ENCODE measurements at regions not wholly inside any gene's neighbourhood (a gene's known extent, or its start where the extent isn't known, plus 50 kb on each side); places are given as distances from the start of the nearest gene placed in this dataset.

DNA sequence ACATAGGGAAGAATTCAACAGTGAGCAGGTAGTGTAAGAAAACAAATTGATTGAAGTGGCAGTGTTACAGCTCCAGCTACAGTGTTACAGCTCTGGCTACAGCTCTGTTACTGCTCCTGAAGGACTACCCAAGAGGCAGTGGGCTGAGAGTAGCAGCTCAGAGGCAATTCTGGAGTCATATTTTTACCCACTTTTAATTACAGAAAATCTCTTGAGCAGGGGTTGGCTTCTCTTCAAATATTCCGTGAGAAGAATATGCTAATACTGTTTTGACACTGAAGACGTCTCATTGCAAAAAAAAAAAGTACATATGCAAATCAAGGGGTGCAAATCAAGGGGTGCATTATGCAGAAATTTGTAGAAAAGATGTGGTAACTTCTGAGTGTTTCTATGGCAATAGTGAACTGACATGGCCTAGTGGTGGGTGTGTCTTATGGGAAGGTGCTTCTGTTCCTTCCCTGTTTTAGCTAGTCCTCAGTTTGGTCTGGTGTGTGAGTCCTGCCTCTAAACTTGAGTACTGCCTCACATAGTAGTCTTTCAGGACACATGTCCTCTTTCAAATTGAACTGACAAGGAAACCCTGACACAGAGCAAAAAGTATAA lies 630.8 kb upstream of the AMELY start:
- Histone ChIP-seq H2BK20ac (ENCODE audit: low read length) (no peak overlapping the region), H2BK15ac (ENCODE audit: low read length) (no peak overlapping the region), H4K91ac (replicated peaks; ENCODE audit: insufficient read length, low read length) (no peak overlapping the region), H3K9me3 (ENCODE audit: insufficient read depth in 2 of 2, low read depth in 1 of 2, low read length in 1 of 2) (no peaks in the 10 kb centered on the region), H4K20me1 (replicated peaks in 1 of 2; ENCODE audit: control insufficient read depth in 1 of 2, insufficient read depth in 2 of 2, low read length in 2 of 2) (no peaks in the 10 kb centered on the region), H3K79me2 (ENCODE audit: control insufficient read depth in 1 of 2, insufficient read depth in 2 of 2, low read length in 2 of 2) (no peaks in the 10 kb centered on the region), H3K4ac (replicated peaks; ENCODE audit: insufficient read length, low read depth, low read length) (no peak overlapping the region), H2BK120ac (replicated peaks; ENCODE audit: low read depth, low read length) (no peak overlapping the region), H3K27ac (ENCODE audit: low read depth, low read length) (no peak overlapping the region), H2AFZ (ENCODE audit: low read length) (no peak overlapping the region), H2BK12ac (ENCODE audit: low read depth, low read length) (no peak overlapping the region), H4K5ac (ENCODE audit: insufficient read length, low read depth, low read length) (no peak overlapping the region), H3K56ac (replicated peaks; ENCODE audit: insufficient read length, low read depth, low read length) (no peak overlapping the region), H2AK5ac (ENCODE audit: low read depth, low read length) (no peak overlapping the region), H3K27me3 (replicated peaks in 1 of 4; ENCODE audit: control insufficient read depth in 3 of 4, extremely low read depth in 1 of 4, insufficient read depth in 3 of 4, low read length in 3 of 4) (no peaks in the 10 kb centered on the region), H2BK5ac (ENCODE audit: low read depth, low read length) (no peak overlapping the region), H3K79me1 (ENCODE audit: low read depth, low read length) (no peaks in the 10 kb centered on the region), H3K4me3 (ENCODE audit: extremely low read depth in 1 of 4, insufficient read depth in 2 of 4, low read depth in 3 of 4, low read length in 4 of 4) (no peak overlapping the region), H3K4me2 (ENCODE audit: insufficient read depth in 1 of 2, low read depth in 2 of 2, low read length in 2 of 2) (no peak overlapping the region), H3K9ac (replicated peaks in 1 of 4; ENCODE audit: extremely low read depth in 1 of 4, low read depth in 3 of 4, low read length in 3 of 4) (no peak overlapping the region), H3K36me3 (ENCODE audit: control insufficient read depth in 2 of 4, insufficient read depth in 4 of 4, low read length in 3 of 4) (no peaks in the 10 kb centered on the region), H3K23ac (ENCODE audit: insufficient read length) (no peak overlapping the region), H3K23me2 (ENCODE audit: low read depth, low read length) (no peaks in the 10 kb centered on the region), H3K4me1 (replicated peaks in 1 of 4; ENCODE audit: control insufficient read depth in 3 of 4, insufficient read depth in 4 of 4, low read length in 3 of 4) (no peaks in the 10 kb centered on the region), H3K18ac (ENCODE audit: extremely low read depth, low read length) (no peak overlapping the region), H3K14ac (ENCODE audit: insufficient read length) (no peak overlapping the region), H4K8ac (ENCODE audit: extremely low read depth, insufficient read depth, low read length) (no peak overlapping the region)
- WGBS, 2 experiments (ENCODE audit: extremely low coverage in 1 of 2, insufficient coverage in 1 of 2, insufficient read length in 1 of 2, insufficient replicate concordance in 2 of 2, low coverage in 1 of 2, low lambda C conversion rate in 2 of 2, missing lambda C conversion rate in 1 of 2): 83% methylated on average over 2 of the region's 2 CpGs; no CpG with 5 or more reads in 1 of the 2 experiments
- FAIRE-seq (no peak), DNase-seq (ENCODE audit: low read depth in 1 of 2, low spot score in 2 of 2) (no peak)
- ChIA-PET CTCF (ENCODE audit: partially characterized antibody) (no interaction called here), POLR2A (ENCODE audit: partially characterized antibody) (interaction anchor here (0.6 kb wide), 1 partner anchor 18 kb away, joined by 3 read pairs; no protein-coding TSS in a partner anchor)
- TF ChIP-seq ZNF274 (IDR thresholded peaks at IDR 0.05; ENCODE audit: borderline replicate concordance, extremely low read depth, low read length) (no peak), CBX5 (IDR thresholded peaks at IDR 0.05; ENCODE audit: low read depth, low read length) (no peak), GABPA (IDR thresholded peaks at IDR 0.05; ENCODE audit: borderline replicate concordance, insufficient read depth, low read length) (no peak), HDAC6 (IDR thresholded peaks at IDR 0.05; ENCODE audit: low read depth, low read length) (no peak), JUN (IDR thresholded peaks at IDR 0.05; ENCODE audit: low read depth, low read length) (no peak), SIRT6 (IDR thresholded peaks at IDR 0.05; ENCODE audit: low read length) (no peak), POLR2A (IDR thresholded peaks at IDR 0.05; ENCODE audit: control extremely low read depth in 1 of 2, low read depth in 2 of 2, low read length in 2 of 2) (no peak), TAF1 (IDR thresholded peaks at IDR 0.05; ENCODE audit: low read depth, low read length) (no peak), TEAD4 (IDR thresholded peaks at IDR 0.05; ENCODE audit: low read depth, low read length) (no peak), RAD21 (IDR thresholded peaks at IDR 0.05 in 1 of 2, conservative IDR thresholded peaks at IDR 0.05 in 1 of 2; ENCODE audit: low read depth in 2 of 2, low read length in 2 of 2) (no peak), SUZ12 (IDR thresholded peaks at IDR 0.05; ENCODE audit: low read length) (no peak), KDM4A (IDR thresholded peaks at IDR 0.05; ENCODE audit: low read depth, low read length, severe bottlenecking) (no peak), CBX8 (IDR thresholded peaks at IDR 0.05; ENCODE audit: borderline replicate concordance, low read depth, low read length) (no peak), ASH2L (IDR thresholded peaks at IDR 0.05; ENCODE audit: low read length) (no peak), NRF1 (IDR thresholded peaks at IDR 0.05; ENCODE audit: low read depth, low read length) (no peak)

Data from H1 (cell line).